H1 (cell line): ENCODE measurements at regions not wholly inside any gene's neighbourhood (a gene's known extent, or its start where the extent isn't known, plus 50 kb on each side); places are given as distances from the start of the nearest gene placed in this dataset.

Experiments
- CTCF ChIA-PET: fragments of 300-600 bp; sonication (Branson Sonifier 250); formaldehyde crosslinking; loops from one replicate; lab custom pipeline; 2021; ENCODE audit not compliant: partially characterized antibody; lab: Charles Lee
- POLR2A ChIA-PET: fragments of 300-600 bp; sonication (Branson Sonifier 250); formaldehyde crosslinking; loops from one replicate; lab custom pipeline; 2021; ENCODE audit warnings: inconsistent platforms; ENCODE audit not compliant: partially characterized antibody; lab: Charles Lee
- DNase-seq, 2 experiments: peaks; one replicate each; pipeline versions ENCODE4 v3.0.0 to v3.0.0-alpha.2; 2010 to 2022; ENCODE audit warnings: low spot score in 2 of 2, low read depth in 1 of 2, mixed read lengths in 1 of 2
- FAIRE-seq: peaks from 2 replicates; lab custom pipeline; 2011; peaks lifted over from hg19 to GRCh38; lab: Jason Lieb, UNC
- H2AFZ ChIP-seq: 2 replicates; pipeline ENCODE4 v1.8.1; 2012; ENCODE audit warnings: low read length, inconsistent platforms
- H2AK5ac ChIP-seq: 2 replicates; pipeline ENCODE4 v1.6.1; 2013; ENCODE audit warnings: low read depth, low read length
- H2BK120ac ChIP-seq: replicated peaks from 2 replicates; pipeline ENCODE3; 2013; ENCODE audit warnings: low read depth, low read length, inconsistent platforms
- H2BK12ac ChIP-seq: 2 replicates; pipeline ENCODE4 v1.6.1; 2013; ENCODE audit warnings: low read depth, low read length
- H2BK15ac ChIP-seq: 2 replicates; pipeline ENCODE4 v1.6.1; 2013; ENCODE audit warnings: low read length
- H2BK20ac ChIP-seq: 2 replicates; pipeline ENCODE4 v1.6.1; 2013; ENCODE audit warnings: low read length
- H2BK5ac ChIP-seq: 2 replicates; pipeline ENCODE4 v1.6.1; 2013; ENCODE audit warnings: low read depth, low read length
- H3K14ac ChIP-seq: 2 replicates; pipeline ENCODE4 v1.6.1; 2013; ENCODE audit warnings: inconsistent platforms; ENCODE audit not compliant: insufficient read length
- H3K18ac ChIP-seq: 2 replicates; pipeline ENCODE4 v1.6.1; 2013; ENCODE audit warnings: low read length; ENCODE audit errors: extremely low read depth
- H3K23ac ChIP-seq: 2 replicates; pipeline ENCODE4 v1.6.1; 2013; ENCODE audit warnings: inconsistent platforms; ENCODE audit not compliant: insufficient read length
- H3K23me2 ChIP-seq: 2 replicates; pipeline ENCODE4 v1.6.1; 2013; ENCODE audit warnings: low read depth, low read length
- H3K27ac ChIP-seq: 2 replicates; pipeline ENCODE4 v1.6.1; 2011; ENCODE audit warnings: low read depth, low read length, inconsistent platforms
- H3K27me3 ChIP-seq, 4 experiments: replicated peaks in 1 of 4; 1 replicate in 1 of 4; 2 replicates in 3 of 4; pipeline versions ENCODE4 v1.6.1 to v1.8.1; 2011 to 2013; ENCODE audit warnings: low read length in 3 of 4, mild to moderate bottlenecking in 3 of 4, inconsistent platforms in 2 of 4, mixed read lengths in 2 of 4, moderate library complexity in 1 of 4; ENCODE audit not compliant: control insufficient read depth in 3 of 4, insufficient read depth in 3 of 4; ENCODE audit errors: extremely low read depth in 1 of 4
- H3K36me3 ChIP-seq, 4 experiments: 2 replicates each; pipeline versions ENCODE4 v1.6.1 to v1.8.1; 2011 to 2013; ENCODE audit warnings: mild to moderate bottlenecking in 4 of 4, low read length in 3 of 4, moderate library complexity in 2 of 4, control low read depth in 1 of 4, inconsistent platforms in 1 of 4; ENCODE audit not compliant: insufficient read depth in 4 of 4, control insufficient read depth in 2 of 4
- H3K4ac ChIP-seq: replicated peaks from 2 replicates; pipeline ENCODE3; 2013; ENCODE audit warnings: low read length, low read depth, mixed read lengths, inconsistent platforms; ENCODE audit not compliant: insufficient read length
- H3K4me1 ChIP-seq, 4 experiments: replicated peaks in 1 of 4; 1 replicate in 1 of 4; 2 replicates in 3 of 4; pipeline versions ENCODE4 v1.6.1 to v1.8.1; 2011 to 2013; ENCODE audit warnings: low read length in 3 of 4, inconsistent platforms in 2 of 4, mixed read lengths in 1 of 4; ENCODE audit not compliant: insufficient read depth in 4 of 4, control insufficient read depth in 3 of 4
- H3K4me2 ChIP-seq, 2 experiments: 2 replicates each; pipeline versions ENCODE4 v1.6.1 to v1.8.1; 2011 to 2013; ENCODE audit warnings: low read depth in 2 of 2, low read length in 2 of 2, control low read depth in 1 of 2, inconsistent platforms in 1 of 2, mild to moderate bottlenecking in 1 of 2; ENCODE audit not compliant: insufficient read depth in 1 of 2
- H3K4me3 ChIP-seq, 4 experiments: fragments of 200-600, 300-600 bp in 1 of 4; sonication (generic), shearing (Covaris generic), sonication (Bioruptor Twin) in 1 of 4; 2 replicates each; pipeline versions ENCODE4 v1.5.1 to v1.8.1; 2011 to 2016; ENCODE audit warnings: low read length in 4 of 4, low read depth in 3 of 4, control low read depth in 2 of 4, inconsistent platforms in 2 of 4, mild to moderate bottlenecking in 2 of 4, mixed read lengths in 1 of 4, moderate library complexity in 1 of 4; ENCODE audit not compliant: insufficient read depth in 2 of 4; ENCODE audit errors: extremely low read depth in 1 of 4
- H3K56ac ChIP-seq: replicated peaks from 2 replicates; pipeline ENCODE3; 2013; ENCODE audit warnings: low read depth, mild to moderate bottlenecking, mixed read lengths, low read length, inconsistent platforms; ENCODE audit not compliant: insufficient read length
- H3K79me1 ChIP-seq: 2 replicates; pipeline ENCODE4 v1.6.1; 2013; ENCODE audit warnings: low read depth, low read length, control low read depth
- H3K79me2 ChIP-seq, 2 experiments: 2 replicates each; pipeline versions ENCODE4 v1.6.1 to v1.8.1; 2012 to 2013; ENCODE audit warnings: low read length in 2 of 2, mild to moderate bottlenecking in 2 of 2, inconsistent platforms in 1 of 2; ENCODE audit not compliant: insufficient read depth in 2 of 2, control insufficient read depth in 1 of 2
- H3K9ac ChIP-seq, 4 experiments: replicated peaks in 1 of 4; 1 replicate in 1 of 4; 2 replicates in 3 of 4; pipeline versions ENCODE4 v1.6.1 to v1.8.1; 2011 to 2013; ENCODE audit warnings: low read depth in 3 of 4, low read length in 3 of 4, control low read depth in 2 of 4, mild to moderate bottlenecking in 2 of 4, moderate library complexity in 2 of 4, inconsistent platforms in 1 of 4; ENCODE audit errors: extremely low read depth in 1 of 4
- H3K9me3 ChIP-seq, 2 experiments: 2 replicates each; pipeline versions ENCODE4 v1.6.1 to v1.8.1; 2012 to 2013; ENCODE audit warnings: mild to moderate bottlenecking in 2 of 2, moderate library complexity in 2 of 2, control low read depth in 1 of 2, inconsistent platforms in 1 of 2, low read depth in 1 of 2, low read length in 1 of 2, mixed read lengths in 1 of 2; ENCODE audit not compliant: insufficient read depth in 2 of 2
- H4K20me1 ChIP-seq, 2 experiments: replicated peaks in 1 of 2; 2 replicates each; pipeline versions ENCODE3 to v1.8.1; 2011 to 2013; ENCODE audit warnings: inconsistent platforms in 2 of 2, low read length in 2 of 2, mild to moderate bottlenecking in 1 of 2; ENCODE audit not compliant: insufficient read depth in 2 of 2, control insufficient read depth in 1 of 2
- H4K5ac ChIP-seq: 2 replicates; pipeline ENCODE4 v1.6.1; 2013; ENCODE audit warnings: low read length, low read depth, mixed read lengths, inconsistent platforms; ENCODE audit not compliant: insufficient read length
- H4K8ac ChIP-seq: 2 replicates; pipeline ENCODE4 v1.8.0; 2013; ENCODE audit warnings: mild to moderate bottlenecking, moderate library complexity, low read length, inconsistent platforms; ENCODE audit not compliant: insufficient read depth; ENCODE audit errors: extremely low read depth
- H4K91ac ChIP-seq: replicated peaks from 2 replicates; pipeline ENCODE3; 2013; ENCODE audit warnings: low read length, mixed read lengths, inconsistent platforms; ENCODE audit not compliant: insufficient read length
- BACH1 ChIP-seq: IDR thresholded peaks from 2 replicates; pipeline ENCODE4 v1.6.1; 2012; ENCODE audit warnings: low read length, improper control_type of control experiment
- CBX8 ChIP-seq: fragments of 300-800, 300-1000 bp; sonication (generic); IDR thresholded peaks from 2 replicates; pipeline ENCODE4 v1.7.1; 2016; ENCODE audit warnings: low read depth, low read length, borderline replicate concordance
- CHD1 ChIP-seq: IDR thresholded peaks from 2 replicates; pipeline ENCODE4 v1.6.1; 2012; ENCODE audit warnings: low read depth, low read length, improper control_type of control experiment
- CREB1 ChIP-seq: IDR thresholded peaks from 2 replicates; pipeline ENCODE4 v1.6.1; 2012; ENCODE audit warnings: inconsistent platforms
- CTBP2 ChIP-seq: IDR thresholded peaks from 2 replicates; pipeline ENCODE4 v1.7.0; 2011; ENCODE audit warnings: borderline replicate concordance, mild to moderate bottlenecking, moderate library complexity, mixed read lengths, low read length; ENCODE audit not compliant: insufficient read depth, insufficient read length
- EGR1 ChIP-seq: IDR thresholded peaks from 2 replicates; pipeline ENCODE4 v1.6.1; 2011; ENCODE audit warnings: low read depth, low read length, borderline replicate concordance
- FOSL1 ChIP-seq: IDR thresholded peaks from 2 replicates; pipeline ENCODE4 v1.6.1; 2011; ENCODE audit warnings: mild to moderate bottlenecking, low read depth, low read length, moderate library complexity; ENCODE audit not compliant: insufficient read depth
- GABPA ChIP-seq: IDR thresholded peaks from 2 replicates; pipeline ENCODE4 v1.6.1; 2011; ENCODE audit warnings: mild to moderate bottlenecking, low read length, moderate library complexity, borderline replicate concordance; ENCODE audit not compliant: insufficient read depth
- GTF2F1 ChIP-seq: IDR thresholded peaks from 2 replicates; pipeline ENCODE4 v1.6.1; 2012; ENCODE audit warnings: low read depth, low read length, improper control_type of control experiment, borderline replicate concordance
- PHF8 ChIP-seq: fragments of 200-600 bp; sonication (generic); conservative IDR thresholded peaks from 2 replicates; pipeline ENCODE4 v1.7.1; 2012; ENCODE audit warnings: low read depth, mild to moderate bottlenecking, inconsistent platforms, low read length, moderate library complexity
- RNF2 ChIP-seq: fragments of 200-900, 300-1000 bp; sonication (generic); IDR thresholded peaks from 2 replicates; pipeline ENCODE4 v1.7.1; 2016; ENCODE audit warnings: borderline replicate concordance, low read depth, mild to moderate bottlenecking, antibody characterized with exemption, low read length; ENCODE audit not compliant: poor library complexity, severe bottlenecking; ENCODE audit errors: missing control alignments
- RXRA ChIP-seq: IDR thresholded peaks from 2 replicates; pipeline ENCODE4 v1.6.1; 2011; ENCODE audit warnings: low read depth, mild to moderate bottlenecking, low read length, moderate library complexity; ENCODE audit not compliant: insufficient read depth
- SIX5 ChIP-seq: IDR thresholded peaks from 2 replicates; pipeline ENCODE4 v1.6.1; 2011; ENCODE audit warnings: mild to moderate bottlenecking, low read depth, low read length
- SUZ12 ChIP-seq: fragments of 200-600 bp; sonication (generic); IDR thresholded peaks from 2 replicates; pipeline ENCODE4 v1.6.1; 2012; ENCODE audit warnings: mild to moderate bottlenecking, inconsistent platforms, low read length, moderate library complexity, mixed read lengths
- TBP ChIP-seq: IDR thresholded peaks from 2 replicates; pipeline ENCODE4 v1.6.1; 2011; ENCODE audit warnings: low read depth, low read length, improper control_type of control experiment
- ZNF274 ChIP-seq: IDR thresholded peaks from 2 replicates; pipeline ENCODE4 v1.7.0; 2012; ENCODE audit warnings: low read length, borderline replicate concordance; ENCODE audit errors: extremely low read depth
- WGBS, 2 experiments: shearing (Covaris generic) in 1 of 2; methylation state at CpG; one replicate each; pipeline versions ENCODE4 v1.1.6 to v1.1.7; 2013 to 2015; ENCODE audit warnings: low lambda C conversion rate in 2 of 2, mixed read lengths in 2 of 2, inconsistent platforms in 1 of 2, low coverage in 1 of 2, missing lambda C conversion rate in 1 of 2; ENCODE audit not compliant: insufficient replicate concordance in 2 of 2, insufficient coverage in 1 of 2, insufficient read length in 1 of 2; ENCODE audit errors: extremely low coverage in 1 of 2, missing lambda C conversion rate in 1 of 2; 5-methylcytosine and 5-hydroxymethylcytosine counted together

- Histone ChIP-seq H3K27me3 (no peaks in the 10 kb centered on the region), H4K91ac (no peak overlapping the region), H4K5ac (no peak overlapping the region), H2BK120ac (no peak overlapping the region), H3K9me3 (peaks cover 0 to 10% of the 10 kb centered on the region in 2 experiments; a peak in 1 of 4 replicates), H3K4me3 (no peak overlapping the region), H2BK5ac (no peak overlapping the region), H2BK20ac (no peak overlapping the region), H3K56ac (no peak overlapping the region), H3K79me2 (no peaks in the 10 kb centered on the region), H3K4me1 (no peaks in the 10 kb centered on the region), H3K36me3 (no peaks in the 10 kb centered on the region), H3K4ac (no peak overlapping the region), H3K14ac (no peak overlapping the region), H3K27ac (no peak overlapping the region), H3K23ac (no peak overlapping the region), H3K23me2 (no peaks in the 10 kb centered on the region), H3K18ac (no peak overlapping the region), H4K20me1 (no peaks in the 10 kb centered on the region), H3K9ac (no peak overlapping the region), H3K79me1 (no peaks in the 10 kb centered on the region), H2AK5ac (no peak overlapping the region), H2BK15ac (no peak overlapping the region), H4K8ac (no peak overlapping the region), H2BK12ac (no peak overlapping the region), H2AFZ (no peak overlapping the region), H3K4me2 (no peak overlapping the region)
- no peak for DNase-seq
- ChIA-PET POLR2A (no interaction called here), CTCF (no interaction called here)
- FAIRE-seq: no peak
- 97% methylated on average over 12 of the region's 32 CpGs; no CpG with 5 or more reads in 1 of the 2 experiments for WGBS, 2 experiments
- TF ChIP-seq RNF2 (no peak), GABPA (no peak), SUZ12 (no peak), CTBP2 (no peak), BACH1 (no peak), TBP (no peak), CBX8 (no peak), CHD1 (no peak), FOSL1 (no peak), SIX5 (no peak), GTF2F1 (no peak), RXRA (no peak), ZNF274 (no peak), PHF8 (no peak), CREB1 (no peak), EGR1 (no peak)
These were observed 195.5 kb downstream of the ANKRD30BL start for GRCh38 chr2:131966256-131966655.
